ENCODE measurements at regions not wholly inside any gene's neighbourhood (a gene's known extent, or its start where the extent isn't known, plus 50 kb on each side); places are given as distances from the start of the nearest gene placed in this dataset.

DNA sequence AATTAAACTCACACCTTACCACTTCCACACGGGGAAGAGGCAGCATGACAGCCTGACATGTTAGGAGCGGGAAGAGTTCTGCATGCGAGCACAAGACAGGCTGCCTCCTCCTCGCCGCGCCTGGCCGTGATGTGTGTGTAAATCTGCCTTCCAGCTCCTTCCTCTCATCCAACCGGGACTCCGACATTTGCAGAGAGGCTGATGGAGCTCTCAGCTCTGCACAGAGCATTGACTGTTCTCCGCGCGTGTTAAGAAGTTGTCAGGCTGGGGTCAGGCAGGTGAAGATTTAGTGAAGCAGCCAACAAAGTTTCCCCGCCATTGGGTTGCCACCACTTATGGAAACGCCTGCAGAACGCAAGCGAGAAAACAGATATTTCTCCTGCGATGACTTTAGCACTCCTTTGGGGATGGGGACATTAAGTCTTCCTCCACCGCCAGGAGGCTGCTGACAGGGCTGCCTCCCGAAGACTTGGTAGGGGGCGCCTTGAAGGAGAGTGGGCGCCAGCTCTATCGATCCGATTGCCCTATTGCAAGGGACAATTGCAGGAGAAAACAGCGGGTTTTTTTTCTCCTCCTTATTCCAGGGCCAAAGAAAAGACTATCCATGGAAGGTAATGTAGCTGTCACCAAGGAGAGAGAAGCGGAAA is 213.9 kb upstream of the TSHZ3 start:
- DNase-seq = no peak

- DNase-seq = no peak
Observed at GRCh38 chr19:31567776-31568175, 218.5 kb upstream of the TSHZ3 start.

DNA sequence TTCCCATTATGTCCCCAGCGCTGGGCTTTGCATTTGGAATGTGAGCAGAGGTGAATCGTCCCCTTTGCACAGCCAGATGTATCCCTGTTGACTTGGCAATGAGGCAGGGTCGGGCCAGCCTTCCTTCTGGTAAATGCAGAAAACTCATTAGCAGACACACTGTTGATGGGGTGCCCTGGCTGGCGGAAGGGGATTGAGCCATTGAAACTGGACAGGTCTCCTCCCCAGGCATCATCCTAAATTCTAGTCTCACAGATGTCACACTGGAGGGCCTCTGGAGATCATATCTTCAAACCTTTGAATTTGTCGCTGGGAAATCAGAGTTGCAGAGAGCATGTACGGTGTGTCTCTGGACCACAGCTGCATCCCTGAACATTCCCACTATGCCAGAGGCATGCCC is 219.5 kb upstream of the TSHZ3 start:
- no peak for DNase-seq

- DNase-seq = no peak
Observed at GRCh38 chr19:31570718-31571117, 221.5 kb upstream of the TSHZ3 start.

- no peak for DNase-seq
Observed at GRCh38 chr19:31572102-31572975, 223.1 kb upstream of the TSHZ3 start.

- no peak for DNase-seq
Observed at GRCh38 chr19:31572976-31573298, 223.7 kb upstream of the TSHZ3 start.

DNA sequence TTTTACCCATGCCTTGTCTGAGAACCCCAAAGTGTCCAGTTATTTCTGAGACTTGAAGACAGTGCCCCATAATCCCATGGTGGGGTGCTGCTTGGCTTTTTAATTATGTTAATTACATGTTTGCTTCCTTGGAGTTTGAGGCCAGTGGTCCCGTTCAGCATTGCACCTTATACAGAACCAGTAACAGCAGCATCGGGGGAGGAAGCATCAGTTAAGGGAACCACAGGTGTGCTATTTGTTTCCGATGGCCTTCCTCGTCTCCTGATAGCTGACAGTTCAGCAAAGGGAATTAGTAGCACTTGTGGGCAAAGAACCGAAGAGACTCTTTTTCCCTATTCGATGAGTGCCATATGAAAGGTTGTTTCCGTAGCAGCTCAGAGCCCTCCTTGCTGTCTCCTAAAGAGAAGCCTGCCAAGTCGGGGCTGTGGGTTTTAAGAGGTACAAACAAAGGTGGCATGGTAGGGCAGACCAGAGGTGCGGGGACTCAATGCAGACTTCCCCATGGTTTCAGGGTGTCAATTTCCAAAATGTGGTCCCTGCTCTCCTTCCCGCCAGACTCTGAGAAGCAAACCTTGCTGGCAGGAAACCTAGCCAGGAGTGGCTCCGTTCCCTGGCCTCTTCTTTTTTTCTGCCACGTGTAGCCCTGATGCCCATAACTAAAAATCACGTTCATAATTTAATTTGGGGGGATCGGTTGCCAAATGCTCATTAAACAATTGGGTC is 225.2 kb upstream of the TSHZ3 start:
- no peak for DNase-seq

DNA sequence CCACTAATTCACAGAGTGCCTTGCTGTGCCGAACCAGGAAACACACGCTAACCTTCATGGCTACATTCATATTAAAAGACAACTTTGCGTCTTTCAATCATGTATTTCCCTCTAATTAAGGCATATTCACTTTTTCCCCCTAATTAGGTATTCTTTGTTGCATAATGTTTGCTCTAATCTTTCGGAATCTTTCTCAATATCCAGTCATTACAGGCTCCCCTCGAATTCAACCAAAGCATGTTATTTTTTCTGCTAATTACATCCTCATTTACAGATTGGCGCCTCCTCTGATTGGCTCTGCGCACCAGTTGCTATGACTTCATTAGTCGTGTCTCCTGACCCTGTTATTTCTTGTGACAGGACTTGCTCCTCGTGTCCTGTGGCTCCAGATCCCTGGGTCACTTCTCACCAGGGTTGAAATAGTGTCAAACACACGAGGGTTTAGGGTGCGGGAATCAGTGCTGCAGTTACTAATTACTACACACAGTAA is 226.7 kb upstream of the TSHZ3 start:
- no peak for DNase-seq

- DNase-seq = no peak
Observed at GRCh38 chr19:31578326-31578725, 229.1 kb upstream of the TSHZ3 start.

DNA sequence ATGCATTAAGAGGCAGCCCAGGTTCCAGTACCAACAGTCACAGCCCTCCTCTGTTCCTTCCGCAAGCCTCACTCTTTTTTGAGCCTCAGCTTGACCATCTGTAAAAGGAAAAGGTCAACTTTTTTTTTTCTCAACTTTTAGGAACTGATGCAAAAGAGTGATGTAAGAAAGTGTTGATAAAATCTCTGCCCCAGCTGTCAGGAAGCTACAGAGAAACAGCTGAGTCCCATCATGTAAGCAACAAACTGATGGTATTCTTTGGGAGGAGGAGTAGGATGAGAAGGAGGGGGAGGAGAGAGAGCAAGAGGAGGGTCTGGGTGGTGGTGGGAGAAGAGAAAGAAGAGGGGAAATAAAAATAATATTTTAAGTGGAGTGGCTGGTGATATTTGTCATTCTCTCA is 233.9 kb upstream of the TSHZ3 start:
- DNase-seq = no peak

DNA sequence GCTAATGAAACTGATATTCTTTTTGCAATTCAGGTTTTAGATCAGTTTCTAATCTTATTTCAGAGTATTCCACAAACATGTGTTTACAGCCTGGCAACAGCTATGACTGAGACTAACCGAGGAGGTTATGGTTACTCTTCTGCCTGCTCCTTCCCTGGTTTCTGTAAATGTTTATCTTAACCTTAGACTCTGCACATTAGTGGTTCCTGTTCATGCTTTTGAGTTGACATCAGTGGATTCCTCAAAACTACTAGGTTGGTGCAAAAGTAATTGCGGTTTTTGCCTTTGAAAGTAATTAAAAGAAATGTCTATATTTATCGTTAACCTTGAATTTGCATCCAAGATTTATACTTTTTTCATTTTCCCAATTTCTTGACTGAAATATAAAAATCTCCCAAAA is 237.0 kb upstream of the TSHZ3 start:
- DNase-seq = no peak

GRCh38 chr19:31589109-31589508 is 239.9 kb upstream of the TSHZ3 start:
- no peak for DNase-seq

GRCh38 chr19:31591258-31591657 is 242.0 kb upstream of the TSHZ3 start:
- no peak for DNase-seq

GRCh38 chr19:31592456-31592855 is 243.2 kb upstream of the TSHZ3 start:
- DNase-seq = no peak

- no peak for DNase-seq
Observed at GRCh38 chr19:31594701-31595100, 245.5 kb upstream of the TSHZ3 start.

DNA sequence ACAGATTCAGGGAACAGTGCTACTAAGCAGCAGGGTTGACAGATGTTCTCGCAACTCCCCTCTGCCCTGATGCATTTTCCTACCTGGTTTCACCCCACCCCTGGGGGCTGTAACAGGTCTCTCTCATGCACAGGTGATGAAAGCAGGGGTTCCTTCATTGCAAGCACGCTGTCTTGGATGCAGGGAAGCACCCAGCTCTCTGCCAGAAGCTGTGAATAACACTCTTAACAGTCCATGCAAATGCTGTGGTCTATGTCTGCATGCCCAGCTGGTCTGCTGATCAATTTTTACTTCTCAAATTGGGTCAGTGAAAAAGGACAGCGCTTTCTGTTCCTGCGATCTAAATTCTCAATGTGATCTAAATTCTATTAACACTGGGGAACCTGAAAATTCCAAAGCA is 246.3 kb upstream of the TSHZ3 start:
- DNase-seq = no peak

GRCh38 chr19:31596751-31597150 is 247.5 kb upstream of the TSHZ3 start:
- DNase-seq = no peak

- no peak for DNase-seq
Observed at GRCh38 chr19:31597616-31598015, 248.4 kb upstream of the TSHZ3 start.

DNA sequence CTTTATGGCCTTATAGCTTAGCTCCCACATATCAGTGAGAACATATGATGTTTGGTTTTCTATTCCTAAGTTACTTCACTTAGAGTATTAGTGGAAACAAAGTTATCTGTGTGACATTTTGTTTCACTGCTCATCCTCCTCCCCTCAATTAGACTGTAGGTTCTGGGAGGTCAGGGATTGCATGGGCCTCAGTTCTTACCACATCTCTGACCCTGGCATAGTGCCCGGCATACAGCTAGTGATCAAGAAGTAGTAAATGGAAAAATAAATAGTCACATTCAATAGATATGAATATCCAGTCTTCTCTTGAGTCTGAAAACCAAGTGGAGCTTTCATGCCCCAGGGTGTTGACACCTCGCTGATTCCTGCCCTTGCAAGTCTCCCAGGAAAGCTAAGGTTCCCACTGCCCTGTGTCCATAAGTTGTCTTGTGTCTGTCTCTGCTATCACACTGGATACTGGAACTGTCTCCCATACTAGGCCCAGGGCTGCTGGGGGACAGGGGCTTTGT is 249.5 kb upstream of the TSHZ3 start:
- DNase-seq = no peak

- DNase-seq = no peak
Observed at GRCh38 chr19:31600731-31601295, 251.6 kb upstream of the TSHZ3 start.

GRCh38 chr19:31601855-31602254 is 252.6 kb upstream of the TSHZ3 start:
- DNase-seq = no peak

GRCh38 chr19:31602548-31602947 is 253.3 kb upstream of the TSHZ3 start:
- no peak for DNase-seq

DNA sequence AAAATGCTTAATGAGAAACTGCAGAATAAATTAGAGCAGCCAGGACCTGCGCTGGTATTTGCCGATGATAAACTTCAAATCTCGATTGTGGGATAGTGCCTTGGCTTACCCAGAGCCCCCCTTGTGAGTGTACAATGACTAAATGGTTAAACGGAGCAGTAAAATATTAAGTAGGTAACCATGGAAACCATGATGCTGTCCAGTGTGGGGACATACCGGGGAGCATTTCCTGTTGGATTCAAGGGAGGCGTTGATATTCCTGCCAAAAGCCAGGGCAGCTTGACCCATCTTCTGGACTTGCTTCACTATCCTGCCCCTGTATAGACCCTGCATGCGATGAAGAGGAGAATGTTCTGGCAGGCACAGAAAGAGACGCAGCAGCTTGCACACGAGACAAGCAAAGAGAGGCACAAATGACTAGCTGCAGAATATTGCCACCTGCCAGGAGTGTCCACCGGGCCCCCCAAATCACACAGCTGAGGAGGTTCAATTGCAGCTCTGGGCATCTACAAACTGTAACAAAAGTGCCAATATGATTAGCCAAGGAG is 255.3 kb upstream of the TSHZ3 start:
- DNase-seq = no peak
